ENCODE measurements at regions not wholly inside any gene's neighbourhood (a gene's known extent, or its start where the extent isn't known, plus 50 kb on each side); places are given as distances from the start of the nearest gene placed in this dataset.

GRCh38 chr19:28350037-28350436 is 862.9 kb downstream of the UQCRFS1 start:
- Histone ChIP-seq H3K9me3 (peaks cover 10% of the 10 kb centered on the region; the same call in 1 of the 2 replicates), H3K36me3 (no peaks in the 10 kb centered on the region), H3K27ac (no peak overlapping the region), H4K20me1 (no peaks in the 10 kb centered on the region), H3K27me3 (no peaks in the 10 kb centered on the region), H3K4me2 (no peak overlapping the region), H3K4me1 (peaks cover 6% of the 10 kb centered on the region), H3K4me3 (no peak overlapping the region), H3K9ac (no peak overlapping the region)
- no peak for TF ChIP-seq Cebpa-rat (IDR thresholded peaks at IDR 0.05)

GRCh38 chr19:28349604-28350003 is 863.3 kb downstream of the UQCRFS1 start:
- peaks cover 10% of the 10 kb centered on the region for H3K4me1 ChIP-seq
- H3K4me2 ChIP-seq: no peak overlapping the region
- no peak for TF ChIP-seq Cebpa-rat (IDR thresholded peaks at IDR 0.05)
- no peaks in the 10 kb centered on the region for H3K27me3 ChIP-seq
- H3K9ac ChIP-seq: no peak overlapping the region
- H3K4me3 ChIP-seq: no peak overlapping the region
- H3K36me3 ChIP-seq: no peaks in the 10 kb centered on the region
- H3K27ac ChIP-seq: no peak overlapping the region
- peaks cover 10% of the 10 kb centered on the region; the same call in 1 of the 2 replicates for H3K9me3 ChIP-seq
- H4K20me1 ChIP-seq: no peaks in the 10 kb centered on the region

DNA sequence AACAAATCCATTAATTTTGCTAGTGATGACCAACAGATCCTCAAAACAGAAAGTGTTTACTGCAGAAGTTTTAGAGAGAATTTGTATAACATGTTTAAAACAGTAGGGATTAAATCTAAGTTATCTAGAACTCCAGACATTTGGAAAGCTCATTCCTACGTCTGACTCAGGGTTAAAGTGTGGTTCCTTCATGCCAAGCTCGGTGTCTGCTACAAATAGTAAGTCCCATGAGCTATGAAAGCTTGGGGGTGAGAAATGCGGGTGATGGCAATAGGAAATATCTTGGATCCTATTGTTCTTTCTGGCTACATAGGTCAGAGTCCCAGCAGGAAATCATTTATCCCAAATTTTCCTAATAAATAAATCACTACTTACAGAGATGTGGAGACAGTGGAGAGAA is 867.1 kb downstream of the UQCRFS1 start:
- H3K27ac ChIP-seq: no peak overlapping the region

GRCh38 chr19:28341810-28342350 is 871.1 kb downstream of the UQCRFS1 start:
- no peaks in the 10 kb centered on the region for H3K36me3 ChIP-seq
- H4K20me1 ChIP-seq: no peaks in the 10 kb centered on the region
- no peak overlapping the region for H3K9ac ChIP-seq
- H3K4me2 ChIP-seq: no peak overlapping the region
- peaks cover 14% of the 10 kb centered on the region for H3K4me1 ChIP-seq
- H3K9me3 ChIP-seq: no peaks in the 10 kb centered on the region
- H3K27ac ChIP-seq: no peak overlapping the region
- TF ChIP-seq Cebpa-rat (IDR thresholded peaks at IDR 0.05): no peak
- no peaks in the 10 kb centered on the region for H3K27me3 ChIP-seq
- H3K4me3 ChIP-seq: no peak overlapping the region

More for the DNA sequence above, 867.1 kb downstream of the UQCRFS1 start:
- Histone ChIP-seq H3K9me3 (no peaks in the 10 kb centered on the region), H3K4me2 (no peak overlapping the region), H3K36me3 (no peaks in the 10 kb centered on the region), H3K9ac (no peak overlapping the region), H3K4me1 (peaks cover 14% of the 10 kb centered on the region), H3K4me3 (no peak overlapping the region), H3K27me3 (no peaks in the 10 kb centered on the region), H4K20me1 (no peaks in the 10 kb centered on the region)
- no peak for TF ChIP-seq Cebpa-rat (IDR thresholded peaks at IDR 0.05)

DNA sequence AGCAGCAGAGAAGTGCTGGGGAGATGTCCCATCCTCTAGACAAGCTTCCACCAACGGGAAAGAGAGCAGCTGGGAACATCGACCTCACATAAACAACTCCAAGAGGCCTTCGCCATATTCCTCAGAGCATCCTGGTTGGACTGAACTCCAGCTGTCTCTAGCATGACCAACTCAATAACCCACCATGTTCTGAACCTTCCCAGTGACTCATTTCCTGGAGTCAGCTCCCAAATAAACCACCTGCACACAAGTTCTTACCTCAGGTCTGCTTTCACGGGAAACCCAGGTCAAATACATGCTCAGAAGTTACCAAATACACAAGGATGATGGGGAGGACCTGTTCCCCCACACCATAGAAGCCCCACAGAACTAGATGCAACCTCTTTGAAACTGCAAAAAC is 878.5 kb downstream of the UQCRFS1 start:
- Histone ChIP-seq H3K9me3 (peaks cover 6% of the 10 kb centered on the region), H3K9ac (no peak overlapping the region), H4K20me1 (no peaks in the 10 kb centered on the region), H3K36me3 (no peaks in the 10 kb centered on the region), H3K4me3 (no peak overlapping the region), H3K4me2 (no peak overlapping the region), H3K27ac (no peak overlapping the region), H3K27me3 (no peaks in the 10 kb centered on the region), H3K4me1 (0 out of 2 replicates have a peak, but pooled peaks cover 8% of the 10 kb centered on the region)
- TF ChIP-seq Cebpa-rat (IDR thresholded peaks at IDR 0.05): no peak

GRCh38 chr19:28333909-28334308 is 879.0 kb downstream of the UQCRFS1 start:
- no peaks in the 10 kb centered on the region for H3K36me3 ChIP-seq
- H3K4me2 ChIP-seq: no peak overlapping the region
- H3K27me3 ChIP-seq: no peaks in the 10 kb centered on the region
- H3K4me3 ChIP-seq: no peak overlapping the region
- no peak overlapping the region for H3K9ac ChIP-seq
- 0 out of 2 replicates have a peak, but pooled peaks cover 8% of the 10 kb centered on the region for H3K4me1 ChIP-seq
- H3K27ac ChIP-seq: no peak overlapping the region
- peaks cover 11% of the 10 kb centered on the region for H3K9me3 ChIP-seq
- H4K20me1 ChIP-seq: no peaks in the 10 kb centered on the region
- TF ChIP-seq Cebpa-rat (IDR thresholded peaks at IDR 0.05): no peak

DNA sequence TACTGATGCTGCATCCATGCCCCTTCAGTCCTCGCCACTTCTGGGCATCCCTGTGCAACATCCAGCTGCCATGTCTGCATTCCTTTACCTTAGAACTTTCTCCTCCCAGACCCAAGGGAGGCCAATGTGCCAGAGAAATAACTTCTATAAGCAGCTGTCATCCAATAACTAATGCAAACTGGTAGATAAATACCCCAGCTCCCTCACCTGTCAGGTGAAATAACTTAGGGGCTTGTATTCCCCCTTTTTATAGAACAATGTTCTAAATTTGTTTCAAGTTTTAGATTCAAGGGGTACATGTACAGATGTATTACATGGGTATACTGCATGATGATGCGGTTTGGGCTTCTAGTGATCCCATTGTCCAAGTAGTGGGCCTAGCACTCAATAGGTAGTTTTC is 880.1 kb downstream of the UQCRFS1 start:
- Histone ChIP-seq H3K4me2 (no peak overlapping the region), H3K9ac (no peak overlapping the region), H3K9me3 (peaks cover 12% of the 10 kb centered on the region), H3K36me3 (no peaks in the 10 kb centered on the region), H3K27me3 (no peaks in the 10 kb centered on the region), H3K4me1 (0 out of 2 replicates have a peak, but pooled peaks cover 8% of the 10 kb centered on the region), H4K20me1 (no peaks in the 10 kb centered on the region), H3K4me3 (no peak overlapping the region), H3K27ac (no peak overlapping the region)
- TF ChIP-seq Cebpa-rat (IDR thresholded peaks at IDR 0.05): no peak

DNA sequence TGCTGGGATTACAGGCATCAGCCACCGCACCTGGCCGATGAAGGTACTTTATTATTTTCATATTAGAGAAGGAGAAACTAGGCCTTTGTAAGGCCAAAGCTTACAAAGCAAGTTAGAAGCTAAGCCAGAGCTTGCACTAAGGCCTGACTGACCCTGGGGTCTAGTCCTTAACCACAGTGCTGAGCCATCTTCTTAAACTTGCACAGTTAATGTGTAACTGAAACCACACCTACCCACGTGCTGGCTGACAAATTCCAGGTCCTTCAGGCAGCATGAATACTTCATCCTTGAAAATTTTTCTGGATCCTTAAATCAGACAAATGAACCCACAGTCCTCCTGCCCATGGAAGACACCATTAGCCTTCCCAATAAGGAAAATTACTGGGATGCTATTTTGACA is 880.6 kb downstream of the UQCRFS1 start:
- TF ChIP-seq Cebpa-rat (IDR thresholded peaks at IDR 0.05): no peak
- Histone ChIP-seq H3K36me3 (no peaks in the 10 kb centered on the region), H4K20me1 (no peaks in the 10 kb centered on the region), H3K27ac (no peak overlapping the region), H3K4me3 (no peak overlapping the region), H3K4me1 (0 out of 2 replicates have a peak, but pooled peaks cover 8% of the 10 kb centered on the region), H3K27me3 (no peaks in the 10 kb centered on the region), H3K9me3 (peaks cover 12% of the 10 kb centered on the region), H3K9ac (no peak overlapping the region), H3K4me2 (no peak overlapping the region)

GRCh38 chr19:28331596-28331995 is 881.4 kb downstream of the UQCRFS1 start:
- no peak for TF ChIP-seq Cebpa-rat (IDR thresholded peaks at IDR 0.05)
- Histone ChIP-seq H4K20me1 (no peaks in the 10 kb centered on the region), H3K9me3 (peaks cover 12% of the 10 kb centered on the region), H3K4me2 (no peak overlapping the region), H3K27me3 (no peaks in the 10 kb centered on the region), H3K4me3 (no peak overlapping the region), H3K4me1 (0 out of 2 replicates have a peak, but pooled peaks cover 8% of the 10 kb centered on the region), H3K9ac (no peak overlapping the region), H3K36me3 (no peaks in the 10 kb centered on the region), H3K27ac (no peak overlapping the region)

DNA sequence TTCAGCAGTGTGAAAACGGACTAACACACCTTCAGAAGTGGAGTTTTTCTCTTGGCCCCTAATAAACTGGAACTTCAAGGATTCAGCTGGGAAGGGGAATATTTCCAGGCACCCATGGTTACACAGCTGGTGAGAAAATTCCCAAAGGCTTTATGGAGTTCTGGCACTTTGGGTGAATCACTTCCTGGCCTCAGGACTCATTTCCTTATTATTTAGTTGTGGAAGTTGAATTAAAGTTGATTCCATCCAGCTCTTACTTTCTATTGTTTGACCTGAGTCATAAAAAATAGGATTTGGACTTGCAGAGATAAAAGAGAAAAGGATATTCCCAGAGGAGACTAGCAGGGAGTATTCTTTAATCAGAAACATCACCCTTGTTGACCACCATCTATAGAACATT is 882.1 kb downstream of the UQCRFS1 start:
- Histone ChIP-seq H3K9me3 (peaks cover 12% of the 10 kb centered on the region), H3K4me2 (no peak overlapping the region)

More for the DNA sequence above, 882.1 kb downstream of the UQCRFS1 start:
- H3K27me3 ChIP-seq: no peaks in the 10 kb centered on the region
- no peak for TF ChIP-seq Cebpa-rat (IDR thresholded peaks at IDR 0.05)
- H3K4me1 ChIP-seq: peaks cover 15% of the 10 kb centered on the region; the same call in 1 of the 2 replicates
- H4K20me1 ChIP-seq: no peaks in the 10 kb centered on the region
- H3K9ac ChIP-seq: no peak overlapping the region
- H3K4me3 ChIP-seq: no peak overlapping the region
- H3K36me3 ChIP-seq: no peaks in the 10 kb centered on the region
- no peak overlapping the region for H3K27ac ChIP-seq
